A673 (cell line): ENCODE measurements at regions not wholly inside any gene's neighbourhood (a gene's known extent, or its start where the extent isn't known, plus 50 kb on each side); places are given as distances from the start of the nearest gene placed in this dataset.

Experiments
- EZH2 ChIP-seq: fragments of 200-600 bp; sonication (generic); IDR thresholded peaks from 2 replicates; pipeline ENCODE4 v1.6.1; 2017; ENCODE audit warnings: borderline replicate concordance, low read depth, mild to moderate bottlenecking, mixed read lengths, antibody characterized with exemption, low read length; ENCODE audit not compliant: poor library complexity, severe bottlenecking
- TF ChIP-seq, protein P1 (sequence below): fragments of 300-800, 200-600 bp; sonication (generic); conservative IDR thresholded peaks from 2 replicates; pipeline ENCODE4 v1.5.1; 2017; ENCODE audit warnings: low read depth, mild to moderate bottlenecking, antibody characterized with exemption, low read length, moderate library complexity, mixed read lengths

DNA sequence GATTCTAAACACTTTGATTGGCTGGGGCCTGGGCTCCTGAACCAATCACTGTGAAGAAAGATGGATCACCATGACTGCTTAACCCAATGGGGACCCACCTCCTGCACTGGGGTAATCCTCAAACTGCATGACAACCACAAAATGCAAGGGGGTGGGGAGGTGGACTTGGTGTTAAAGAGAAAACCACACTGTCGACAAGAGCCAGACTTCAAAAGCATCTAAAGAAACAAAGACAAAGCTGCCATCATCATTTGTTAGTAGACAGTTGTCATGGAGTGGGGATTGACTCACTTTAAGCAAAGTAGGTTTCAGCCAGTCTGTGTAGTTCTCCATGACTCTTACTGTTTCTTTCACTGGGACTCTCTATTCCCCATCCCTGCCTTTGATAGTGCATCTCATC, 433.8 kb downstream of the PLPP3 start:
- TF ChIP-seq, protein P1, sequence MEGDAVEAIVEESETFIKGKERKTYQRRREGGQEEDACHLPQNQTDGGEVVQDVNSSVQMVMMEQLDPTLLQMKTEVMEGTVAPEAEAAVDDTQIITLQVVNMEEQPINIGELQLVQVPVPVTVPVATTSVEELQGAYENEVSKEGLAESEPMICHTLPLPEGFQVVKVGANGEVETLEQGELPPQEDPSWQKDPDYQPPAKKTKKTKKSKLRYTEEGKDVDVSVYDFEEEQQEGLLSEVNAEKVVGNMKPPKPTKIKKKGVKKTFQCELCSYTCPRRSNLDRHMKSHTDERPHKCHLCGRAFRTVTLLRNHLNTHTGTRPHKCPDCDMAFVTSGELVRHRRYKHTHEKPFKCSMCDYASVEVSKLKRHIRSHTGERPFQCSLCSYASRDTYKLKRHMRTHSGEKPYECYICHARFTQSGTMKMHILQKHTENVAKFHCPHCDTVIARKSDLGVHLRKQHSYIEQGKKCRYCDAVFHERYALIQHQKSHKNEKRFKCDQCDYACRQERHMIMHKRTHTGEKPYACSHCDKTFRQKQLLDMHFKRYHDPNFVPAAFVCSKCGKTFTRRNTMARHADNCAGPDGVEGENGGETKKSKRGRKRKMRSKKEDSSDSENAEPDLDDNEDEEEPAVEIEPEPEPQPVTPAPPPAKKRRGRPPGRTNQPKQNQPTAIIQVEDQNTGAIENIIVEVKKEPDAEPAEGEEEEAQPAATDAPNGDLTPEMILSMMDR = no peak
- no peak for TF ChIP-seq EZH2
